MCF 10A (cell line): ENCODE measurements at regions not wholly inside any gene's neighbourhood (a gene's known extent, or its start where the extent isn't known, plus 50 kb on each side); places are given as distances from the start of the nearest gene placed in this dataset.

ENCODE experiments used
- BruUV-seq: library from RNA; stranded (reverse); fragments of 400-500 nt; replicated peaks from 2 replicates; lab custom pipeline; 2021; lab: Mats Ljungman, UMichigan
- CTCF ChIA-PET: fragments of 300-600 bp; sonication (Branson Sonifier 250); formaldehyde crosslinking; extraction: SDS; loops from one replicate; lab custom pipeline; 2021; ENCODE audit warnings: antibody characterized with exemption, inconsistent platforms; lab: Yijun Ruan, JAX
- POLR2A ChIA-PET: fragments of 300-600, 350-650 bp; sonication (Branson Sonifier 250); formaldehyde crosslinking; extraction: SDS; loops from one replicate; lab custom pipeline; 2020; ENCODE audit warnings: antibody characterized with exemption, inconsistent platforms; lab: Yijun Ruan, JAX
- DNase-seq: peaks from one replicate; pipeline ENCODE4 v3.0.0-alpha.2; 2018; ENCODE audit not compliant: unreplicated experiment
- H3K27ac Mint-ChIP-seq: one replicate; pipeline ENCODE4 v1.8.0; 2022; ENCODE audit warnings: mild to moderate bottlenecking, low read depth, mixed read lengths; ENCODE audit not compliant: unreplicated experiment
- H3K27me3 Mint-ChIP-seq: one replicate; pipeline ENCODE4 v1.8.0; 2022; ENCODE audit warnings: mixed read lengths; ENCODE audit not compliant: insufficient read depth, unreplicated experiment
- H3K36me3 Mint-ChIP-seq: one replicate; pipeline ENCODE4 v1.8.0; 2022; ENCODE audit warnings: mild to moderate bottlenecking, moderate library complexity, mixed read lengths; ENCODE audit not compliant: insufficient read depth, unreplicated experiment
- H3K4me1 Mint-ChIP-seq: one replicate; pipeline ENCODE4 v1.8.0; 2022; ENCODE audit warnings: mixed read lengths; ENCODE audit not compliant: insufficient read depth, unreplicated experiment
- H3K4me3 Mint-ChIP-seq: one replicate; pipeline ENCODE4 v1.8.0; 2022; ENCODE audit warnings: mild to moderate bottlenecking, moderate library complexity, mixed read lengths; ENCODE audit not compliant: unreplicated experiment
- H3K9me3 Mint-ChIP-seq: one replicate; pipeline ENCODE4 v1.8.0; 2022; ENCODE audit warnings: mixed read lengths; ENCODE audit not compliant: unreplicated experiment
- CTCF ChIP-seq: fragments of 200-600 bp; IDR thresholded peaks from one replicate; pipeline ENCODE4 v1.8.0; 2022; ENCODE audit warnings: antibody characterized with exemption, mild to moderate bottlenecking; ENCODE audit not compliant: unreplicated experiment
- intact Hi-C: fragments of 100-400 bp; cut with micrococcal nuclease; formaldehyde crosslinking; loops from 2 replicates; pipeline ENCODE4 v1.14.1; 2022

DNA sequence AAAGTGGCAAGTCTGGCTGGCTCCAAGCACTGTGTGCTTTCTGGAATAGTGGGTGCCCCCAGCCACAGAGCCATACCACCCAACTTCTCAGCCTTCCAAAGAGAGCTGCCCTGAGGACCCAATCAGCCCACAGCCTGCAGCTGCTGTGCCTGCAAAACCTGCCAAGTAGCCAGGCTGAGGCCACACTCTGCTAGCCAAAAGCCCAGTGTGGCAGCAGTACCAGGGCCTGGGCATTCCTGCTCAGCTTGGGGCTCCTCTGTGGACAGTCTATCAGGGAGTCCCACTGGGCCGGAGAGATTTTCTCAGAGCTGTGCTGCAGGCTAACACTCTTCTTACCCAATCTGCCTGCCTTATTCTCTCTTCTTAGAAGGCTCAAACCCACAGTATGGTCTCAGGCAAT is 136.5 kb downstream of the TPRA1 start:
- no peak for DNase-seq
- no peak overlapping the region for H3K4me3 Mint-ChIP-seq
- ChIA-PET POLR2A (no interaction called here), CTCF (interaction anchor here (0.7 to 7.0 kb wide), 9 partner anchors 9 to 775 kb away, joined by 3 to 76 read pairs (median 3); no protein-coding TSS in a partner anchor)
- H3K36me3 Mint-ChIP-seq, result no peaks in the 10 kb centered on the region
- H3K27me3 Mint-ChIP-seq, result no peaks in the 10 kb centered on the region
- intact Hi-C loops, result loop anchor here (2.0 kb wide), 2 partner anchors 451 to 931 kb away; no protein-coding TSS in a partner anchor
- no peaks in the 10 kb centered on the region for H3K9me3 Mint-ChIP-seq
- no peak for TF ChIP-seq CTCF
- no peak overlapping the region for H3K27ac Mint-ChIP-seq
- BruUV-seq, result no TSS peak
- H3K4me1 Mint-ChIP-seq, result peaks cover 28% of the 10 kb centered on the region

DNA sequence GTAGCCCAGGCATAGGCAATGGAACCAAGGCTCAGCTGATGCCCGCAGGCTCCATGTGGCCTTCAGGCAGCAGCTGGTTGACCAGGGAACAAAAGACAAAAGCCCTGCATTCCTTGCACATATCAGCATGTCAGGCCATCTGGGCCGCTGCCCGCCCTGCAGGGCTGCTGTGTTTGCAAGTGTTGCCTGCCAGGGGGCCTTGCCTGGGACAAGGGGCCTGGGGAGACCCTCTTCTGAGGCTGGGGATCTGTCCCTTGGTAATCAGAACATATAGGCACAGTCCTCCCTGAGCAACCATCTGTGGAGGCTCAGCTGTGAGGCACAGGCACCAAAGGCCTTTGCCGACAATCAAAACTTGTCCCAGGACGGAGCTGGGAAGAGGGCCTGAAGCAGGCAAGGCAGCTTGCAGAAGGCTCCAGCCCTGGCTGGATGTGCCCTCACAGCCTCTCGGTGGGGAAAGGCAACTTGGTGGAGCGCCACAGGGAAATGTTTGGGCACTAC is 138.2 kb downstream of the TPRA1 start:
- Mint-ChIP-seq H3K27me3 (no peaks in the 10 kb centered on the region), H3K4me3 (no peak overlapping the region), H3K9me3 (no peaks in the 10 kb centered on the region), H3K4me1 (peaks cover 27% of the 10 kb centered on the region), H3K27ac (no peak overlapping the region), H3K36me3 (no peaks in the 10 kb centered on the region)
- ChIA-PET POLR2A (interaction anchor here (0.6 to 1.0 kb wide), 2 partner anchors 542 to 670 kb away, joined by 3 read pairs; no protein-coding TSS in a partner anchor), CTCF (interaction anchor here (0.6 to 7.0 kb wide), 9 partner anchors 29 to 1270 kb away, joined by 3 to 76 read pairs (median 3); partner anchors contain the start of gene PLXNA1)
- no peak for TF ChIP-seq CTCF
- intact Hi-C loops, result no loop called here
- no peak for DNase-seq
- no TSS peak for BruUV-seq

DNA sequence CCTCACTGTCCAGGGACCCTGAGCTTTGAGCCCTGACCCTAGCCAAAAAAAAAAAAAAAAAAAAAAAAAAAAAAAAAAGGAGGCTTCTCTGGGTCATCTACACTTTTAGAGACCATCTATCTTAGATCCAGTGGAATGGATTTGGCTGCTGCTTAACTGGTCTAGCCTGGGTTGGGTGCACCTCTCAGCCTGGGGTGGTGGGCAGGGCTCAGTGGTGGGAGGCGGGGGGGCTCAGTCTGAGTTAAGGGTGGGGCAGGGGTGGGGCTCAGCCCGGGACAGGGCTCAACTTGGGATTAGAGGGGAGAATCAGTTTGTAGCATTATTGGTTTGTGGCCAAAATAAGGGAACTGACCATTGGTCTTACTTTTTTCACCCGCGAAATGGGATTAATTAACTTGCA is 139.2 kb downstream of the TPRA1 start:
- Mint-ChIP-seq H3K27ac (no peak overlapping the region), H3K9me3 (no peaks in the 10 kb centered on the region), H3K36me3 (no peaks in the 10 kb centered on the region), H3K4me3 (no peak overlapping the region), H3K27me3 (no peaks in the 10 kb centered on the region), H3K4me1 (peaks cover 18% of the 10 kb centered on the region)
- TF ChIP-seq CTCF, result no peak
- CTCF ChIA-PET, result interaction anchor here (0.6 to 5.5 kb wide), 6 partner anchors 68 to 699 kb away, joined by 3 to 76 read pairs (median 3); no protein-coding TSS in a partner anchor
- DNase-seq, result no peak
- no TSS peak for BruUV-seq
- intact Hi-C loops, result no loop called here
- POLR2A ChIA-PET, result no interaction called here

- intact Hi-C loops, result no loop called here
- no peak for DNase-seq
- Mint-ChIP-seq H3K4me1 (peaks cover 10% of the 10 kb centered on the region), H3K36me3 (no peaks in the 10 kb centered on the region), H3K27ac (no peak overlapping the region), H3K9me3 (no peaks in the 10 kb centered on the region), H3K27me3 (no peaks in the 10 kb centered on the region), H3K4me3 (no peak overlapping the region)
- BruUV-seq, result no TSS peak
- ChIA-PET POLR2A (no interaction called here), CTCF (interaction anchor here (0.5 to 1.6 kb wide), 5 partner anchors 8 to 698 kb away, joined by 3 to 18 read pairs (median 3); no protein-coding TSS in a partner anchor)
- no peak for TF ChIP-seq CTCF
Measured at GRCh38 chr3:127450331-127450730, 140.2 kb downstream of the TPRA1 start.
